ENCODE measurements at regions not wholly inside any gene's neighbourhood (a gene's known extent, or its start where the extent isn't known, plus 50 kb on each side); places are given as distances from the start of the nearest gene placed in this dataset.

GRCh38 chr20:62533591-62534495 lies 58.0 kb upstream of the GATA5 start:
- TF ChIP-seq, protein P1, sequence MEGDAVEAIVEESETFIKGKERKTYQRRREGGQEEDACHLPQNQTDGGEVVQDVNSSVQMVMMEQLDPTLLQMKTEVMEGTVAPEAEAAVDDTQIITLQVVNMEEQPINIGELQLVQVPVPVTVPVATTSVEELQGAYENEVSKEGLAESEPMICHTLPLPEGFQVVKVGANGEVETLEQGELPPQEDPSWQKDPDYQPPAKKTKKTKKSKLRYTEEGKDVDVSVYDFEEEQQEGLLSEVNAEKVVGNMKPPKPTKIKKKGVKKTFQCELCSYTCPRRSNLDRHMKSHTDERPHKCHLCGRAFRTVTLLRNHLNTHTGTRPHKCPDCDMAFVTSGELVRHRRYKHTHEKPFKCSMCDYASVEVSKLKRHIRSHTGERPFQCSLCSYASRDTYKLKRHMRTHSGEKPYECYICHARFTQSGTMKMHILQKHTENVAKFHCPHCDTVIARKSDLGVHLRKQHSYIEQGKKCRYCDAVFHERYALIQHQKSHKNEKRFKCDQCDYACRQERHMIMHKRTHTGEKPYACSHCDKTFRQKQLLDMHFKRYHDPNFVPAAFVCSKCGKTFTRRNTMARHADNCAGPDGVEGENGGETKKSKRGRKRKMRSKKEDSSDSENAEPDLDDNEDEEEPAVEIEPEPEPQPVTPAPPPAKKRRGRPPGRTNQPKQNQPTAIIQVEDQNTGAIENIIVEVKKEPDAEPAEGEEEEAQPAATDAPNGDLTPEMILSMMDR (IDR thresholded peaks at IDR 0.05), result no peak
- TF ChIP-seq POLR2A (IDR thresholded peaks at IDR 0.05) (no peak), EP300 (IDR thresholded peaks at IDR 0.05) (no peak)
